Ascending aorta (tissue), 2 donors: ENCODE measurements at regions not wholly inside any gene's neighbourhood (a gene's known extent, or its start where the extent isn't known, plus 50 kb on each side); places are given as distances from the start of the nearest gene placed in this dataset.

Experiments used
- DNase-seq, 2 donors: peaks; one replicate each; pipeline ENCODE4 v3.0.0-alpha.2; 2019; ENCODE audit warnings: low spot score in 2 of 2
- H3K27ac ChIP-seq, 2 donors: fragments of 200-600 bp; sonication (generic); one replicate each; pipeline ENCODE4 v1.5.1; 2016 to 2017; ENCODE audit warnings: mild to moderate bottlenecking in 1 of 2
- H3K27me3 ChIP-seq: fragments of 200-600 bp; sonication (generic); one replicate; pipeline ENCODE4 v1.5.1; 2017
- H3K36me3 ChIP-seq, 2 donors: fragments of 200-600 bp; sonication (generic); one replicate each; pipeline ENCODE4 v1.5.1; 2016
- H3K4me1 ChIP-seq, 2 donors: fragments of 200-600 bp; sonication (generic); one replicate each; pipeline ENCODE4 v1.5.1; 2016 to 2017; ENCODE audit warnings: mild to moderate bottlenecking in 1 of 2
- H3K4me3 ChIP-seq, 2 donors: fragments of 200-600 bp; sonication (generic); one replicate each; pipeline ENCODE4 v1.5.1; 2016 to 2017; ENCODE audit warnings: mild to moderate bottlenecking in 1 of 2
- H3K9me3 ChIP-seq, 2 donors: fragments of 200-600 bp; sonication (generic); one replicate each; pipeline ENCODE4 v1.5.1; 2016
- CTCF ChIP-seq, 3 experiments: fragments of 200-600 bp in 2 of 3; fragments of 450-650 bp in 1 of 3; sonication (generic) in 2 of 3; IDR thresholded peaks; one replicate each; pipeline ENCODE4 v1.5.1; 2016 to 2019; ENCODE audit warnings: antibody characterized with exemption in 3 of 3, mild to moderate bottlenecking in 1 of 3, moderate library complexity in 1 of 3
- intact Hi-C: fragments of 100-400 bp; cut with DNase I; formaldehyde crosslinking; loops from one replicate; pipeline ENCODE4 v1.15.1; 2023

- Histone ChIP-seq H3K4me3 (no peak overlapping the region), H3K27me3 (no peaks in the 10 kb centered on the region), H3K36me3 (no peaks in the 10 kb centered on the region), H3K27ac (no peak overlapping the region), H3K9me3 (no peaks in the 10 kb centered on the region), H3K4me1 (no peaks in the 10 kb centered on the region)
- no peak for DNase-seq
- TF ChIP-seq CTCF (IDR thresholded peaks at IDR 0.05), result no peak
- intact Hi-C loops, result no loop called here
These were observed 304.4 kb downstream of the RRAGC start for GRCh38 chr1:38555130-38555529.

GRCh38 chr1:38551318-38552307 is 308.0 kb downstream of the RRAGC start:
- Histone ChIP-seq H3K4me3 (no peak overlapping the region), H3K4me1 (no peaks in the 10 kb centered on the region), H3K27me3 (no peaks in the 10 kb centered on the region), H3K36me3 (no peaks in the 10 kb centered on the region), H3K27ac (no peak overlapping the region), H3K9me3 (no peaks in the 10 kb centered on the region)
- intact Hi-C loops, result no loop called here
- no peak for DNase-seq
- no peak for TF ChIP-seq CTCF (IDR thresholded peaks at IDR 0.05)

GRCh38 chr1:38549191-38549590 is 310.4 kb downstream of the RRAGC start:
- no peaks in the 10 kb centered on the region for H3K4me1 ChIP-seq
- H3K36me3 ChIP-seq, result no peaks in the 10 kb centered on the region
- H3K9me3 ChIP-seq, result no peaks in the 10 kb centered on the region
- intact Hi-C loops, result no loop called here
- H3K27ac ChIP-seq, result no peak overlapping the region
- no peak for TF ChIP-seq CTCF (IDR thresholded peaks at IDR 0.05)
- H3K27me3 ChIP-seq, result no peaks in the 10 kb centered on the region
- H3K4me3 ChIP-seq, result no peak overlapping the region
- DNase-seq, result no peak

GRCh38 chr1:38547321-38547720 is 312.3 kb downstream of the RRAGC start:
- H3K4me3 ChIP-seq, result no peak overlapping the region
- no peak for TF ChIP-seq CTCF (IDR thresholded peaks at IDR 0.05)
- H3K27ac ChIP-seq, result no peak overlapping the region
- intact Hi-C loops, result no loop called here
- DNase-seq, result no peak
- H3K4me1 ChIP-seq, result no peaks in the 10 kb centered on the region
- no peaks in the 10 kb centered on the region for H3K27me3 ChIP-seq
- H3K36me3 ChIP-seq, result no peaks in the 10 kb centered on the region
- H3K9me3 ChIP-seq, result no peaks in the 10 kb centered on the region

GRCh38 chr1:38546636-38547035 is 312.9 kb downstream of the RRAGC start:
- no peak for DNase-seq
- H3K36me3 ChIP-seq, result no peaks in the 10 kb centered on the region
- no peaks in the 10 kb centered on the region for H3K9me3 ChIP-seq
- H3K4me3 ChIP-seq, result no peak overlapping the region
- no peak for TF ChIP-seq CTCF (IDR thresholded peaks at IDR 0.05)
- H3K27ac ChIP-seq, result no peak overlapping the region
- intact Hi-C loops, result no loop called here
- H3K27me3 ChIP-seq, result no peaks in the 10 kb centered on the region
- no peaks in the 10 kb centered on the region for H3K4me1 ChIP-seq
